B cell (primary cell): ENCODE measurements at regions not wholly inside any gene's neighbourhood (a gene's known extent, or its start where the extent isn't known, plus 50 kb on each side); places are given as distances from the start of the nearest gene placed in this dataset.
A peak's percentile ranks its signal among the peaks of the same experiment; 100 is the strongest.

Experiments
- ATAC-seq: fragments of 200-7000 bp; cut with Tn5 transposase; one replicate; pipeline ENCODE4 v1.10.0; 2021; ENCODE audit warnings: low read depth, mild to moderate bottlenecking, moderate number of reproducible peaks, moderate library complexity
- CTCF ChIA-PET: fragments of 350-600 bp; sonication (Branson Sonifier 250); formaldehyde crosslinking; loops from one replicate; lab custom pipeline; 2021; ENCODE audit warnings: antibody characterized with exemption, inconsistent platforms; lab: Charles Lee
- POLR2A ChIA-PET: fragments of 350-600 bp; sonication (Branson Sonifier 250); formaldehyde crosslinking; loops from one replicate; lab custom pipeline; 2021; ENCODE audit warnings: antibody characterized with exemption; lab: Charles Lee
- DNase-seq: peaks from one replicate; pipeline ENCODE4 v3.0.0; 2013
- H2AFZ ChIP-seq: 2 replicates; pipeline ENCODE4 v1.6.1; 2012; ENCODE audit warnings: mild to moderate bottlenecking, low read depth, low read length; ENCODE audit not compliant: insufficient read depth, poor library complexity, severe bottlenecking
- H3K27ac ChIP-seq, 2 donors: 1 replicate in 1 of 2; 2 replicates in 1 of 2; pipeline ENCODE4 v1.5.1; 2012 to 2013; ENCODE audit warnings: low read length in 2 of 2, mild to moderate bottlenecking in 2 of 2, moderate library complexity in 1 of 2
- H3K27me3 ChIP-seq, 4 experiments: fragments of 200-600 bp in 1 of 4; sonication (generic) in 1 of 4; replicated peaks in 1 of 4; 1 replicate in 2 of 4; 2 replicates in 2 of 4; pipeline versions ENCODE4 v1.6.1 to v1.7.0; 2013 to 2016; ENCODE audit warnings: low read length in 3 of 4, mild to moderate bottlenecking in 2 of 4, mixed read lengths in 1 of 4, moderate library complexity in 1 of 4; ENCODE audit not compliant: insufficient read depth in 4 of 4, control insufficient read depth in 3 of 4; ENCODE audit errors: control extremely low read depth in 1 of 4
- H3K36me3 ChIP-seq, 2 experiments: replicated peaks in 1 of 2; 1 replicate in 1 of 2; 2 replicates in 1 of 2; pipeline versions ENCODE4 v1.6.1 to v1.7.1; 2013; ENCODE audit warnings: low read length in 1 of 2; ENCODE audit not compliant: insufficient read depth in 2 of 2, control insufficient read depth in 1 of 2; ENCODE audit errors: control extremely low read depth in 1 of 2, extremely low read depth in 1 of 2
- H3K4me1 ChIP-seq, 2 donors: fragments of 200-600 bp in 1 of 2; sonication (generic) in 1 of 2; 1 replicate in 1 of 2; 2 replicates in 1 of 2; pipeline versions ENCODE4 v1.5.1 to v1.6.1; 2013 to 2017; ENCODE audit warnings: low read length in 2 of 2; ENCODE audit not compliant: control insufficient read depth in 2 of 2, insufficient read depth in 2 of 2
- H3K4me2 ChIP-seq: replicated peaks from 2 replicates; pipeline ENCODE3; 2012; ENCODE audit warnings: mild to moderate bottlenecking, low read depth, low read length; ENCODE audit not compliant: poor library complexity, severe bottlenecking
- H3K4me3 ChIP-seq, 5 experiments: fragments of 200-600 bp in 1 of 5; sonication (generic) in 1 of 5; 1 replicate in 3 of 5; 2 replicates in 2 of 5; pipeline versions ENCODE4 v1.5.1 to v1.7.0; 2011 to 2016; ENCODE audit warnings: low read length in 4 of 5, mild to moderate bottlenecking in 4 of 5, low read depth in 2 of 5, control low read depth in 1 of 5, moderate library complexity in 1 of 5; ENCODE audit not compliant: insufficient read depth in 1 of 5; ENCODE audit errors: control extremely low read depth in 1 of 5, extremely low read depth in 1 of 5
- H3K79me2 ChIP-seq: fragments of 200-600 bp; sonication (generic); one replicate; pipeline ENCODE4 v1.6.0; 2016; ENCODE audit warnings: low read length; ENCODE audit not compliant: control insufficient read depth, insufficient read depth
- H3K9ac ChIP-seq: fragments of 200-600 bp; sonication (generic); 2 replicates; pipeline ENCODE4 v1.6.1; 2017; ENCODE audit warnings: mild to moderate bottlenecking, low read length, moderate library complexity
- H3K9me3 ChIP-seq, 3 donors: one replicate each; pipeline versions ENCODE4 v1.6.1 to v1.7.1; 2013; ENCODE audit warnings: low read length in 2 of 3; ENCODE audit not compliant: control insufficient read depth in 2 of 3, insufficient read depth in 1 of 3; ENCODE audit errors: control extremely low read depth in 1 of 3
- H4K20me1 ChIP-seq: 2 replicates; pipeline ENCODE4 v1.6.0; 2012; ENCODE audit warnings: mild to moderate bottlenecking, low read length; ENCODE audit not compliant: insufficient read depth, control insufficient read depth, poor library complexity, severe bottlenecking
- H3K27ac Mint-ChIP-seq: one replicate; pipeline ENCODE4 v1.8.0; 2021; ENCODE audit warnings: mixed read lengths
- H3K27me3 Mint-ChIP-seq: one replicate; pipeline ENCODE4 v1.8.0; 2021; ENCODE audit warnings: mixed read lengths
- H3K4me1 Mint-ChIP-seq: one replicate; pipeline ENCODE4 v1.8.0; 2021; ENCODE audit warnings: mixed read lengths
- H3K4me3 Mint-ChIP-seq: one replicate; pipeline ENCODE4 v1.8.0; 2021; ENCODE audit warnings: mixed read lengths
- H3K9me3 Mint-ChIP-seq: one replicate; pipeline ENCODE4 v1.8.0; 2022; ENCODE audit warnings: mixed read lengths; ENCODE audit not compliant: insufficient read depth
- CTCF ChIP-seq: fragments of 200-600 bp; IDR thresholded peaks from one replicate; pipeline ENCODE4 v1.8.0; 2022; ENCODE audit warnings: antibody characterized with exemption, mild to moderate bottlenecking
- EZH2 ChIP-seq: IDR thresholded peaks from 2 replicates; pipeline ENCODE4 v1.6.1; 2012; ENCODE audit warnings: borderline replicate concordance, low read depth, mild to moderate bottlenecking, moderate library complexity, low read length; ENCODE audit not compliant: insufficient read depth, poor library complexity, severe bottlenecking
- WGBS: methylation state at CpG from one replicate; pipeline ENCODE4 v1.1.5; 2013; ENCODE audit warnings: missing lambda C conversion rate; ENCODE audit not compliant: insufficient coverage; 5-methylcytosine and 5-hydroxymethylcytosine counted together
- intact Hi-C: fragments of 100-400 bp; cut with micrococcal nuclease; formaldehyde crosslinking; loops from one replicate; pipeline ENCODE4 v1.10.0; 2022

- Mint-ChIP-seq H3K27me3 (no peaks in the 10 kb centered on the region), H3K4me3 (peak overlapping the region; percentile 12), H3K27ac (peak overlapping the region; percentile 27), H3K9me3 (no peaks in the 10 kb centered on the region), H3K4me1 (peaks cover 22% of the 10 kb centered on the region)
- CTCF ChIA-PET: no interaction called here
- Histone ChIP-seq H4K20me1 (no peaks in the 10 kb centered on the region), H3K27me3 (no peaks in the 10 kb centered on the region), H2AFZ (no peak overlapping the region), H3K36me3 (no peaks in the 10 kb centered on the region), H3K27ac (no peak overlapping the region), H3K4me2 (peak overlapping the region; percentile 42), H3K9ac (no peak overlapping the region), H3K79me2 (no peaks in the 10 kb centered on the region), H3K4me1 (peaks cover 16 to 17% of the 10 kb centered on the region in 2 donors), H3K4me3 (no peak overlapping the region), H3K9me3 (peaks cover 0 to 2% (median 0%) of the 10 kb centered on the region in 3 donors)
- intact Hi-C loops: no loop called here
- no peak for ATAC-seq
- TF ChIP-seq EZH2: no peak
- TF ChIP-seq CTCF: no peak
- DNase-seq: no peak
- POLR2A ChIA-PET: no interaction called here
- WGBS: 63% methylated on average over 3 of the region's 3 CpGs
These were observed 172.9 kb upstream of the RUNX1 start for GRCh38 chr21:35222021-35222420.

- TF ChIP-seq EZH2 (no peak), CTCF (no peak)
- CTCF ChIA-PET: no interaction called here
- H3K4me1 Mint-ChIP-seq: peaks cover 17% of the 10 kb centered on the region
- DNase-seq (no peak), ATAC-seq (no peak)
- Histone ChIP-seq H3K4me1 (peaks cover 12% of the 10 kb centered on the region in 2 donors), H3K27me3 (no peaks in the 10 kb centered on the region), H3K27ac (no peak overlapping the region), H3K4me2 (no peak overlapping the region), H4K20me1 (no peaks in the 10 kb centered on the region), H3K79me2 (no peaks in the 10 kb centered on the region), H2AFZ (no peak overlapping the region), H3K9me3 (peaks cover 0 to 2% (median 0%) of the 10 kb centered on the region in 3 donors), H3K9ac (no peak overlapping the region), H3K36me3 (no peaks in the 10 kb centered on the region), H3K4me3 (no peak overlapping the region)
- no CpG with 5 or more reads among the region's 1 CpG for WGBS
- POLR2A ChIA-PET: no interaction called here
- intact Hi-C loops: no loop called here
- no peaks in the 10 kb centered on the region for H3K9me3 Mint-ChIP-seq
- H3K27me3 Mint-ChIP-seq: no peaks in the 10 kb centered on the region
- no peak overlapping the region for H3K27ac Mint-ChIP-seq
- H3K4me3 Mint-ChIP-seq: no peak overlapping the region
These were observed 171.2 kb upstream of the RUNX1 start for GRCh38 chr21:35220301-35220700.
